H9 (cell line): ENCODE measurements at regions not wholly inside any gene's neighbourhood (a gene's known extent, or its start where the extent isn't known, plus 50 kb on each side); places are given as distances from the start of the nearest gene placed in this dataset.

Experiments
- DNase-seq: peaks from one replicate; pipeline ENCODE4 v3.0.0-alpha.2; 2017
- H2AFZ ChIP-seq: one replicate; pipeline ENCODE4 v1.6.1; 2013; ENCODE audit warnings: mild to moderate bottlenecking, low read length, control low read depth, moderate library complexity
- H2AK5ac ChIP-seq: 2 replicates; pipeline ENCODE4 v1.6.1; 2013; ENCODE audit warnings: low read length, control low read depth, mixed read lengths; ENCODE audit not compliant: insufficient read length
- H2BK120ac ChIP-seq: one replicate; pipeline ENCODE4 v1.6.1; 2013; ENCODE audit warnings: low read depth, mild to moderate bottlenecking, low read length, control low read depth, inconsistent platforms; ENCODE audit not compliant: poor library complexity, severe bottlenecking
- H2BK12ac ChIP-seq: 2 replicates; pipeline ENCODE4 v1.6.1; 2013; ENCODE audit warnings: low read length, control low read depth, mixed read lengths, low read depth; ENCODE audit not compliant: insufficient read length
- H2BK15ac ChIP-seq: 2 replicates; pipeline ENCODE4 v1.6.1; 2013; ENCODE audit warnings: low read depth, low read length, control low read depth
- H2BK20ac ChIP-seq: one replicate; pipeline ENCODE4 v1.6.1; 2013; ENCODE audit warnings: low read depth, mild to moderate bottlenecking, low read length, control low read depth, inconsistent platforms; ENCODE audit not compliant: poor library complexity, severe bottlenecking
- H2BK5ac ChIP-seq: 2 replicates; pipeline ENCODE4 v1.6.1; 2013; ENCODE audit warnings: low read length, control low read depth, mixed read lengths; ENCODE audit not compliant: insufficient read length
- H3K14ac ChIP-seq: 2 replicates; pipeline ENCODE4 v1.6.1; 2013; ENCODE audit warnings: low read length, control low read depth; ENCODE audit not compliant: insufficient read depth
- H3K18ac ChIP-seq: 2 replicates; pipeline ENCODE4 v1.6.1; 2013; ENCODE audit warnings: low read depth, mild to moderate bottlenecking, mixed read lengths, low read length, control low read depth; ENCODE audit not compliant: insufficient read length
- H3K23ac ChIP-seq: 2 replicates; pipeline ENCODE4 v1.6.1; 2013; ENCODE audit warnings: low read length, control low read depth, mixed read lengths, low read depth; ENCODE audit not compliant: insufficient read length
- H3K23me2 ChIP-seq: 2 replicates; pipeline ENCODE4 v1.6.1; 2013; ENCODE audit warnings: low read depth, mild to moderate bottlenecking, mixed read lengths, low read length, control low read depth; ENCODE audit not compliant: insufficient read length, poor library complexity, severe bottlenecking
- H3K27ac ChIP-seq: 2 replicates; pipeline ENCODE4 v1.5.1; 2013; ENCODE audit warnings: low read length, control low read depth, mixed read lengths, low read depth; ENCODE audit not compliant: insufficient read length
- H3K27me3 ChIP-seq: 2 replicates; pipeline ENCODE4 v1.6.1; 2013; ENCODE audit warnings: low read length, control low read depth, inconsistent platforms; ENCODE audit not compliant: insufficient read depth
- H3K4ac ChIP-seq: 2 replicates; pipeline ENCODE4 v1.6.1; 2013; ENCODE audit warnings: low read depth, mild to moderate bottlenecking, control low read depth, inconsistent platforms, low read length, moderate library complexity
- H3K4me1 ChIP-seq: 2 replicates; pipeline ENCODE4 v1.6.1; 2013; ENCODE audit warnings: low read length, control low read depth, inconsistent platforms; ENCODE audit not compliant: insufficient read depth
- H3K4me2 ChIP-seq: 2 replicates; pipeline ENCODE4 v1.6.1; 2013; ENCODE audit warnings: low read length, control low read depth, mixed read lengths; ENCODE audit not compliant: insufficient read length, insufficient read depth
- H3K56ac ChIP-seq: 2 replicates; pipeline ENCODE4 v1.6.1; 2013; ENCODE audit warnings: low read depth, mild to moderate bottlenecking, mixed read lengths, low read length, control low read depth; ENCODE audit not compliant: insufficient read length
- H3K79me1 ChIP-seq: 2 replicates; pipeline ENCODE4 v1.6.1; 2013; ENCODE audit warnings: low read depth, mild to moderate bottlenecking, moderate library complexity, low read length, control low read depth, inconsistent platforms; ENCODE audit not compliant: insufficient read depth, poor library complexity, severe bottlenecking
- H3K79me2 ChIP-seq: 2 replicates; pipeline ENCODE4 v1.6.1; 2013; ENCODE audit warnings: low read length, control low read depth, inconsistent platforms; ENCODE audit not compliant: insufficient read depth
- H3K9ac ChIP-seq: 2 replicates; pipeline ENCODE4 v1.6.1; 2013; ENCODE audit warnings: low read length, control low read depth, mixed read lengths; ENCODE audit not compliant: insufficient read length; ENCODE audit errors: extremely low read depth
- H3K9me3 ChIP-seq: one replicate; pipeline ENCODE4 v1.6.1; 2013; ENCODE audit warnings: low read depth, low read length, inconsistent platforms; ENCODE audit not compliant: control insufficient read depth
- H3T11ph ChIP-seq: one replicate; pipeline ENCODE4 v1.6.1; 2013; ENCODE audit warnings: mild to moderate bottlenecking, low read length, control low read depth, inconsistent platforms
- H4K20me1 ChIP-seq: one replicate; pipeline ENCODE4 v1.6.1; 2013; ENCODE audit not compliant: control insufficient read depth, insufficient read length, insufficient read depth
- H4K5ac ChIP-seq: 2 replicates; pipeline ENCODE4 v1.6.1; 2013; ENCODE audit warnings: low read depth, mild to moderate bottlenecking, mixed read lengths, low read length, control low read depth; ENCODE audit not compliant: insufficient read length
- H4K8ac ChIP-seq: replicated peaks from 2 replicates; pipeline ENCODE4 v1.6.1; 2013; ENCODE audit warnings: low read length, control low read depth, mixed read lengths, low read depth; ENCODE audit not compliant: insufficient read length
- H4K91ac ChIP-seq: 2 replicates; pipeline ENCODE4 v1.6.1; 2013; ENCODE audit warnings: low read depth, mild to moderate bottlenecking, moderate library complexity, mixed read lengths, low read length, control low read depth; ENCODE audit not compliant: insufficient read length
- H3K27ac Mint-ChIP-seq, 3 experiments: 2 replicates in 2 of 3; 3 replicates in 1 of 3; pipeline ENCODE4 v1.8.0; 2020 to 2021; ENCODE audit warnings: mixed read lengths in 3 of 3, mild to moderate bottlenecking in 1 of 3, moderate library complexity in 1 of 3
- H3K27me3 Mint-ChIP-seq: 2 replicates; pipeline ENCODE4 v1.8.0; 2021; ENCODE audit warnings: low read depth, mild to moderate bottlenecking, moderate library complexity, mixed read lengths
- H3K36me3 Mint-ChIP-seq, 3 experiments: 2 replicates in 2 of 3; 3 replicates in 1 of 3; pipeline ENCODE4 v1.8.0; 2020 to 2021; ENCODE audit warnings: low read depth in 3 of 3, mixed read lengths in 3 of 3; ENCODE audit not compliant: insufficient read depth in 1 of 3
- H3K4me1 Mint-ChIP-seq, 2 experiments: 2 replicates each; pipeline ENCODE4 v1.8.0; 2020; ENCODE audit warnings: mixed read lengths in 2 of 2
- H3K4me3 Mint-ChIP-seq, 2 experiments: 2 replicates in 1 of 2; 3 replicates in 1 of 2; pipeline ENCODE4 v1.8.0; 2020 to 2021; ENCODE audit warnings: mild to moderate bottlenecking in 2 of 2, mixed read lengths in 2 of 2, moderate library complexity in 1 of 2
- H3K9me3 Mint-ChIP-seq, 2 experiments: 2 replicates in 1 of 2; 3 replicates in 1 of 2; pipeline ENCODE4 v1.8.0; 2020; ENCODE audit warnings: mild to moderate bottlenecking in 2 of 2, mixed read lengths in 2 of 2, moderate library complexity in 1 of 2
- CTCF ChIP-seq: fragments of 200-600 bp; sonication (generic); conservative IDR thresholded peaks from 3 replicates; pipeline ENCODE4 v1.8.0; 2021; ENCODE audit warnings: antibody characterized with exemption, mild to moderate bottlenecking
- WGBS: extraction: QIAGEN DNeasy Blood & Tissue Kit; methylation state at CpG from one replicate; pipeline ENCODE4 v1.1.7; 2013; ENCODE audit warnings: missing lambda C conversion rate, low lambda C conversion rate, mixed read lengths; ENCODE audit not compliant: insufficient read length; ENCODE audit errors: extremely low coverage; 5-methylcytosine and 5-hydroxymethylcytosine counted together

DNA sequence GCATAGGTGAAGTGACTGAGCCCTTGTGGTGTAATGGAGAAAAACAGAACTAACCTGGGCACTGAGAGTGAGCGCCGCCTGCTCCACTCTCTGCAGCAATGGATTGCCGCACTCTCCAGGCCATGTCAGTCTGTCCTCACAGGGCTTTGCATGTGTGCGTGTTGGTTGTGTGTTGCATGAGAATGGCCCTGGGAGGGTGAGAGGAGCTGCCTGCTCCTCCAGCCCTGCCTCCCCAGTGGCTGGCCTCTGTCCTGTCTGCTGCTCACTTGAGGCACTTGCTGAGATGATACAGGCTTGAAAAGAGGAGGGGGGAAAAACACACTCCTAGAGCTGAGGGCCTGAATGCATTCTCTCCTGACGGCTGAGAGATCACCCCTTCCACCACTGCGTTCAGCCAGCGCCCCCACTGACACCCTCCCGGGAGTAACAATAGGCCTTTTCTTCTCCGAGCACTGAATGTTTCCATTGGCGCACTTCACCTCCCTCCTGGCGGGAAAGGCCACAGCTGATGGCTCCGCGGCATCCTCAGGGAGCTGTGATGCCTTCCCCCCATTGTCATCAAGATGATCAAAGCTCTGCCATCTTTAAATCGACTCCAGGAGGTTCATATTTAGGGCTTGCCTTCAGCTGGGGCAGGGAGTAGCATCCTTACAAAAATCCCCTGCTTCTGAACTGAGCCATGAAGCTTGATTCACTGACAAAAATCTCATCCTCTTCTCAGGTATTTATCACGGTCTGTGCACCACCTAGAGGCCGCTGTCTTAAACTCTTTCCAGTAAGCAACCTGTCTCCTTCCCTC is 49.9 kb upstream of the DAPL1 start:
- no peaks in the 10 kb centered on the region; the same call in 1 of the 2 replicates for H3K4me1 ChIP-seq
- H4K91ac ChIP-seq: no peak overlapping the region
- no CpG with 5 or more reads among the region's 16 CpGs for WGBS
- H3K23ac ChIP-seq: no peak overlapping the region
- no peak overlapping the region for H2BK12ac ChIP-seq
- peak overlapping the region; percentile 23 to 86 (median 58); a peak in 4 of 7 replicates for H3K27ac Mint-ChIP-seq
- H3K4me3 Mint-ChIP-seq: peak overlapping the region; percentile 59 to 76
- H3K27ac ChIP-seq: no peak overlapping the region
- H3K9ac ChIP-seq: no peak overlapping the region
- no peak overlapping the region for H4K5ac ChIP-seq
- no peaks in the 10 kb centered on the region for H3K27me3 ChIP-seq
- no peak overlapping the region for H2BK120ac ChIP-seq
- no peak overlapping the region for H2AFZ ChIP-seq
- peaks cover 30 to 35% of the 10 kb centered on the region in 2 experiments for H3K4me1 Mint-ChIP-seq
- H3K18ac ChIP-seq: no peak overlapping the region
- peak overlapping the region; percentile 34 for H3K4me2 ChIP-seq
- H2AK5ac ChIP-seq: no peak overlapping the region
- no peak overlapping the region for H3K56ac ChIP-seq
- H2BK5ac ChIP-seq: no peak overlapping the region
- H3K27me3 Mint-ChIP-seq: peaks cover 4% of the 10 kb centered on the region
- no peaks in the 10 kb centered on the region for H3K36me3 Mint-ChIP-seq
- no peak overlapping the region for H3T11ph ChIP-seq
- H3K79me1 ChIP-seq: no peaks in the 10 kb centered on the region
- no peak overlapping the region for H3K14ac ChIP-seq
- no peaks in the 10 kb centered on the region for H4K20me1 ChIP-seq
- no peaks in the 10 kb centered on the region for H3K9me3 ChIP-seq
- TF ChIP-seq CTCF: peak; percentile 76
- DNase-seq: peak; percentile 74
- no peaks in the 10 kb centered on the region for H3K23me2 ChIP-seq
- no peak overlapping the region for H4K8ac ChIP-seq
- H3K9me3 Mint-ChIP-seq: no peaks in the 10 kb centered on the region
- no peaks in the 10 kb centered on the region for H3K79me2 ChIP-seq
- no peak overlapping the region for H2BK15ac ChIP-seq
- no peak overlapping the region for H3K4ac ChIP-seq
- H2BK20ac ChIP-seq: no peak overlapping the region
